Fibroblast of lung (primary cell): ENCODE measurements at regions not wholly inside any gene's neighbourhood (a gene's known extent, or its start where the extent isn't known, plus 50 kb on each side); places are given as distances from the start of the nearest gene placed in this dataset.

ENCODE experiments used
- EZH2 ChIP-seq: IDR thresholded peaks from 2 replicates; pipeline ENCODE4 v1.5.1; 2012; ENCODE audit warnings: low read length, control low read depth, mild to moderate bottlenecking; ENCODE audit errors: missing control alignments
- TF ChIP-seq, protein P1 (sequence below), 2 donors: IDR thresholded peaks in 1 of 2; conservative IDR thresholded peaks in 1 of 2; 1 replicate in 1 of 2; 2 replicates in 1 of 2; pipeline ENCODE4 v1.5.1; 2011 to 2012; ENCODE audit warnings: low read length in 2 of 2, control low read depth in 1 of 2, inconsistent platforms in 1 of 2, low read depth in 1 of 2, mild to moderate bottlenecking in 1 of 2

DNA sequence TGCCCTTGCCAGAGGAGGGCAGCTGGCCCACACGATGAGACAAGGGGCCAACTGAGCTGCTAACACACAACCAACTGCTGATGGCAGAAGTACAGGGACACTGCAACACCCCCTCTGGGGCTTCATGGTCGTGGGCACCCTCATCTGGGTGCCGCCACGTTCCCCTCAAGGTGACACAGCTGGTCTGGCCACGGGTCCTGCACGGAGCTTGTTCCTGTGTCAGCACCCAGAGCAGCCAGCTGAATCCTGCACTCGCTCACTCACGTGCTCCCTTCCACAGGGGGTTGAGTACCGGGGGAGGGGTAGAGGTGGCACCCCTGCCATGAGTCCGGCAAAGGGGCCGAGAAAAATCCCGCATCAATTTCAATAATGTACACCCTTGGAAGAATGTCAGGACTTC, 1319.1 kb downstream of the REEP3 start:
- TF ChIP-seq, protein P1, sequence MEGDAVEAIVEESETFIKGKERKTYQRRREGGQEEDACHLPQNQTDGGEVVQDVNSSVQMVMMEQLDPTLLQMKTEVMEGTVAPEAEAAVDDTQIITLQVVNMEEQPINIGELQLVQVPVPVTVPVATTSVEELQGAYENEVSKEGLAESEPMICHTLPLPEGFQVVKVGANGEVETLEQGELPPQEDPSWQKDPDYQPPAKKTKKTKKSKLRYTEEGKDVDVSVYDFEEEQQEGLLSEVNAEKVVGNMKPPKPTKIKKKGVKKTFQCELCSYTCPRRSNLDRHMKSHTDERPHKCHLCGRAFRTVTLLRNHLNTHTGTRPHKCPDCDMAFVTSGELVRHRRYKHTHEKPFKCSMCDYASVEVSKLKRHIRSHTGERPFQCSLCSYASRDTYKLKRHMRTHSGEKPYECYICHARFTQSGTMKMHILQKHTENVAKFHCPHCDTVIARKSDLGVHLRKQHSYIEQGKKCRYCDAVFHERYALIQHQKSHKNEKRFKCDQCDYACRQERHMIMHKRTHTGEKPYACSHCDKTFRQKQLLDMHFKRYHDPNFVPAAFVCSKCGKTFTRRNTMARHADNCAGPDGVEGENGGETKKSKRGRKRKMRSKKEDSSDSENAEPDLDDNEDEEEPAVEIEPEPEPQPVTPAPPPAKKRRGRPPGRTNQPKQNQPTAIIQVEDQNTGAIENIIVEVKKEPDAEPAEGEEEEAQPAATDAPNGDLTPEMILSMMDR (conservative IDR thresholded peaks at IDR 0.05 in 1 of 2, IDR thresholded peaks at IDR 0.05 in 1 of 2; ENCODE audit: low read depth in 1 of 2, low read length in 2 of 2), result no peak
- TF ChIP-seq EZH2, result no peak
